ENCODE measurements at regions not wholly inside any gene's neighbourhood (a gene's known extent, or its start where the extent isn't known, plus 50 kb on each side); places are given as distances from the start of the nearest gene placed in this dataset.

- DNase-seq, result no peak
These were observed 77.4 kb upstream of the WNT7B start for GRCh38 chr22:46054091-46055073.

- DNase-seq, result no peak
These were observed 78.4 kb upstream of the WNT7B start for GRCh38 chr22:46055181-46055875.

GRCh38 chr22:46055911-46056545, 79.1 kb upstream of the WNT7B start:
- no peak for DNase-seq

- DNase-seq, result no peak
These were observed 79.7 kb upstream of the WNT7B start for GRCh38 chr22:46056546-46057245.

- DNase-seq, result no peak
These were observed 80.5 kb upstream of the WNT7B start for GRCh38 chr22:46057246-46058090.

- DNase-seq, result peak; percentile 62
These were observed 81.1 kb upstream of the WNT7B start for GRCh38 chr22:46058091-46058420.

- DNase-seq, result no peak
These were observed 81.9 kb upstream of the WNT7B start for GRCh38 chr22:46058591-46059519.

- DNase-seq, result no peak
These were observed 83.5 kb upstream of the WNT7B start for GRCh38 chr22:46060292-46061123.

GRCh38 chr22:46061124-46061500, 84.2 kb upstream of the WNT7B start:
- DNase-seq, result no peak

GRCh38 chr22:46061501-46062231, 84.7 kb upstream of the WNT7B start:
- no peak for DNase-seq

GRCh38 chr22:46062232-46062615, 85.3 kb upstream of the WNT7B start:
- no peak for DNase-seq

GRCh38 chr22:46062971-46063631, 86.1 kb upstream of the WNT7B start:
- DNase-seq, result no peak

GRCh38 chr22:46063846-46064227, 86.5 kb upstream of the PPARA start:
- DNase-seq, result no peak

- DNase-seq, result no peak
These were observed 85.9 kb upstream of the PPARA start for GRCh38 chr22:46064228-46064965.

GRCh38 chr22:46064966-46065666, 85.2 kb upstream of the PPARA start:
- no peak for DNase-seq

GRCh38 chr22:46065691-46066454, 84.5 kb upstream of the PPARA start:
- DNase-seq, result no peak

GRCh38 chr22:46066691-46067090, 83.6 kb upstream of the PPARA start:
- DNase-seq, result no peak

All from DMS 273 treated with DMSO at 0.1 percent for 48 hours (cell line).